SK-N-SH treated with all-trans-retinoic acid at 6 μM for 48 hours (cell line): ENCODE measurements at regions not wholly inside any gene's neighbourhood (a gene's known extent, or its start where the extent isn't known, plus 50 kb on each side); places are given as distances from the start of the nearest gene placed in this dataset.

Experiments used
- ARNTL ChIP-seq: fragments of 450-650 bp; formaldehyde crosslinking; IDR thresholded peaks from 2 replicates; pipeline ENCODE4 v1.5.0; 2020; ENCODE audit warnings: low read depth, mild to moderate bottlenecking, moderate library complexity, borderline replicate concordance
- CSDC2 ChIP-seq: fragments of 250-450 bp; sonication (Bioruptor Pico); IDR thresholded peaks from 2 replicates; pipeline ENCODE4 v1.5.0; 2020; ENCODE audit warnings: mild to moderate bottlenecking, moderate library complexity
- OSR1 ChIP-seq: fragments of 250-450 bp; sonication (Bioruptor Pico); IDR thresholded peaks from 2 replicates; pipeline ENCODE4 v1.8.0; 2022; ENCODE audit warnings: moderate library complexity, mild to moderate bottlenecking, inconsistent platforms
- PPARA ChIP-seq: fragments of 250-450 bp; sonication (Bioruptor Pico); IDR thresholded peaks from 2 replicates; pipeline ENCODE4 v1.5.0; 2020; ENCODE audit warnings: mild to moderate bottlenecking, borderline replicate concordance
- RARB ChIP-seq: fragments of 250-450 bp; sonication (Bioruptor Pico); IDR thresholded peaks from 2 replicates; pipeline ENCODE4 v1.8.0; 2021; ENCODE audit warnings: mild to moderate bottlenecking, moderate library complexity
- TOX ChIP-seq: fragments of 250-450 bp; sonication (Bioruptor Pico); IDR thresholded peaks from 2 replicates; pipeline ENCODE4 v1.8.0; 2021; ENCODE audit warnings: mild to moderate bottlenecking, moderate library complexity, borderline replicate concordance
- TF ChIP-seq, protein P1 (sequence below): fragments of 250-450 bp; sonication (Bioruptor Pico); IDR thresholded peaks from 2 replicates; pipeline ENCODE4 v1.8.0; 2021; ENCODE audit warnings: low read depth, mild to moderate bottlenecking, moderate library complexity, borderline replicate concordance
- TF ChIP-seq, protein P2 (sequence below): fragments of 250-450 bp; sonication (Bioruptor Pico); IDR thresholded peaks from 2 replicates; pipeline ENCODE4 v1.5.1; 2020; ENCODE audit warnings: low read depth, mild to moderate bottlenecking, moderate library complexity
- TF ChIP-seq, protein P3 (sequence below): fragments of 250-450 bp; sonication (Bioruptor Pico); IDR thresholded peaks from 2 replicates; pipeline ENCODE4 v1.8.0; 2020; ENCODE audit warnings: mild to moderate bottlenecking, moderate library complexity, borderline replicate concordance

DNA sequence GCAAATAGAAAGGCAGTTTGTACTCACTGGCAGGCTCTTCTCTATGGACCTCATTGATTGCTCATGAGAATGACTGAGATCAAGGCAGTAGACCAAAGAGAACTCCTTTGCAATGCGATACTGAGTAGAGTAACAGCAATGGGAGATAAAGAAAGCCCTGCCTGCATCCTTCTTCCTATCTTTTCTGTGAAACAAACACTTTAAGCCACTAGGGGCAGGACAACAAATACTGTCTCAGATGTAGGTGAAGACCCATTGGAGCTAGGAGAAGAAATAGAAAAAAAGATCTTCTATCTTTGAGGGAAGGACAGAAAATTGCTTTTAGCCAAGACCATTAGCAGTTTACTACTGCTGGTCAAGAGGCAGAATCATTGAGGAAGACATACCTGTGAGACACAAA, 117.6 kb upstream of the IGSF10 start:
- TF ChIP-seq, protein P1, sequence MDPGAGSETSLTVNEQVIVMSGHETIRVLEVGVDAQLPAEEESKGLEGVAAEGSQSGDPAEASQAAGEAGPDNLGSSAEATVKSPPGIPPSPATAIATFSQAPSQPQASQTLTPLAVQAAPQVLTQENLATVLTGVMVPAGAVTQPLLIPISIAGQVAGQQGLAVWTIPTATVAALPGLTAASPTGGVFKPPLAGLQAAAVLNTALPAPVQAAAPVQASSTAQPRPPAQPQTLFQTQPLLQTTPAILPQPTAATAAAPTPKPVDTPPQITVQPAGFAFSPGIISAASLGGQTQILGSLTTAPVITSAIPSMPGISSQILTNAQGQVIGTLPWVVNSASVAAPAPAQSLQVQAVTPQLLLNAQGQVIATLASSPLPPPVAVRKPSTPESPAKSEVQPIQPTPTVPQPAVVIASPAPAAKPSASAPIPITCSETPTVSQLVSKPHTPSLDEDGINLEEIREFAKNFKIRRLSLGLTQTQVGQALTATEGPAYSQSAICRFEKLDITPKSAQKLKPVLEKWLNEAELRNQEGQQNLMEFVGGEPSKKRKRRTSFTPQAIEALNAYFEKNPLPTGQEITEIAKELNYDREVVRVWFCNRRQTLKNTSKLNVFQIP (CRISPR knock-in tag) = no peak
- TF ChIP-seq RARB (CRISPR knock-in tag) (no peak), OSR1 (no peak), PPARA (CRISPR knock-in tag) (no peak), CSDC2 (CRISPR knock-in tag) (no peak), TOX (CRISPR knock-in tag) (no peak), ARNTL (no peak)
- TF ChIP-seq, protein P2, sequence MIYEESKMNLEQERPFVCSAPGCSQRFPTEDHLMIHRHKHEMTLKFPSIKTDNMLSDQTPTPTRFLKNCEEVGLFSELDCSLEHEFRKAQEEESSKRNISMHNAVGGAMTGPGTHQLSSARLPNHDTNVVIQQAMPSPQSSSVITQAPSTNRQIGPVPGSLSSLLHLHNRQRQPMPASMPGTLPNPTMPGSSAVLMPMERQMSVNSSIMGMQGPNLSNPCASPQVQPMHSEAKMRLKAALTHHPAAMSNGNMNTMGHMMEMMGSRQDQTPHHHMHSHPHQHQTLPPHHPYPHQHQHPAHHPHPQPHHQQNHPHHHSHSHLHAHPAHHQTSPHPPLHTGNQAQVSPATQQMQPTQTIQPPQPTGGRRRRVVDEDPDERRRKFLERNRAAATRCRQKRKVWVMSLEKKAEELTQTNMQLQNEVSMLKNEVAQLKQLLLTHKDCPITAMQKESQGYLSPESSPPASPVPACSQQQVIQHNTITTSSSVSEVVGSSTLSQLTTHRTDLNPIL = no peak
- TF ChIP-seq, protein P3, sequence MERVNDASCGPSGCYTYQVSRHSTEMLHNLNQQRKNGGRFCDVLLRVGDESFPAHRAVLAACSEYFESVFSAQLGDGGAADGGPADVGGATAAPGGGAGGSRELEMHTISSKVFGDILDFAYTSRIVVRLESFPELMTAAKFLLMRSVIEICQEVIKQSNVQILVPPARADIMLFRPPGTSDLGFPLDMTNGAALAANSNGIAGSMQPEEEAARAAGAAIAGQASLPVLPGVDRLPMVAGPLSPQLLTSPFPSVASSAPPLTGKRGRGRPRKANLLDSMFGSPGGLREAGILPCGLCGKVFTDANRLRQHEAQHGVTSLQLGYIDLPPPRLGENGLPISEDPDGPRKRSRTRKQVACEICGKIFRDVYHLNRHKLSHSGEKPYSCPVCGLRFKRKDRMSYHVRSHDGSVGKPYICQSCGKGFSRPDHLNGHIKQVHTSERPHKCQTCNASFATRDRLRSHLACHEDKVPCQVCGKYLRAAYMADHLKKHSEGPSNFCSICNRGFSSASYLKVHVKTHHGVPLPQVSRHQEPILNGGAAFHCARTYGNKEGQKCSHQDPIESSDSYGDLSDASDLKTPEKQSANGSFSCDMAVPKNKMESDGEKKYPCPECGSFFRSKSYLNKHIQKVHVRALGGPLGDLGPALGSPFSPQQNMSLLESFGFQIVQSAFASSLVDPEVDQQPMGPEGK (CRISPR knock-in tag) = no peak
